Ishikawa (cell line): ENCODE measurements at regions not wholly inside any gene's neighbourhood (a gene's known extent, or its start where the extent isn't known, plus 50 kb on each side); places are given as distances from the start of the nearest gene placed in this dataset.

Source experiments
- CEBPB ChIP-seq: IDR thresholded peaks from 2 replicates; pipeline ENCODE4 v1.6.1; 2012
- CREB1 ChIP-seq: IDR thresholded peaks from 2 replicates; pipeline ENCODE4 v1.6.1; 2012; ENCODE audit warnings: low read depth
- EGR1 ChIP-seq: IDR thresholded peaks from 2 replicates; pipeline ENCODE4 v1.6.1; 2012
- EP300 ChIP-seq: IDR thresholded peaks from 2 replicates; pipeline ENCODE4 v1.6.1; 2012; ENCODE audit warnings: borderline replicate concordance
- FOXM1 ChIP-seq: IDR thresholded peaks from 2 replicates; pipeline ENCODE4 v1.6.1; 2012; ENCODE audit warnings: low read depth, borderline replicate concordance
- NFIC ChIP-seq: IDR thresholded peaks from 2 replicates; pipeline ENCODE4 v1.6.1; 2012
- RAD21 ChIP-seq: IDR thresholded peaks from 2 replicates; pipeline ENCODE4 v1.6.1; 2012; ENCODE audit warnings: low read depth
- TAF1 ChIP-seq: IDR thresholded peaks from 2 replicates; pipeline ENCODE4 v1.6.1; 2012; ENCODE audit warnings: low read depth, mild to moderate bottlenecking
- TCF12 ChIP-seq: IDR thresholded peaks from 2 replicates; pipeline ENCODE4 v1.6.1; 2012; ENCODE audit warnings: low read depth
- TEAD4 ChIP-seq: IDR thresholded peaks from 2 replicates; pipeline ENCODE4 v1.6.1; 2012
- USF1 ChIP-seq: IDR thresholded peaks from 2 replicates; pipeline ENCODE4 v1.6.1; 2012
- YY1 ChIP-seq: IDR thresholded peaks from 2 replicates; pipeline ENCODE4 v1.6.1; 2012; ENCODE audit warnings: low read depth
- ZBTB7A ChIP-seq: IDR thresholded peaks from 2 replicates; pipeline ENCODE4 v1.6.1; 2012; ENCODE audit warnings: low read depth
- TF ChIP-seq, protein P1 (sequence below): IDR thresholded peaks from 2 replicates; pipeline ENCODE4 v1.6.1; 2012
- TF ChIP-seq, protein P2 (sequence below): IDR thresholded peaks from 2 replicates; pipeline ENCODE4 v1.6.1; 2012; ENCODE audit warnings: low read depth, mild to moderate bottlenecking

DNA sequence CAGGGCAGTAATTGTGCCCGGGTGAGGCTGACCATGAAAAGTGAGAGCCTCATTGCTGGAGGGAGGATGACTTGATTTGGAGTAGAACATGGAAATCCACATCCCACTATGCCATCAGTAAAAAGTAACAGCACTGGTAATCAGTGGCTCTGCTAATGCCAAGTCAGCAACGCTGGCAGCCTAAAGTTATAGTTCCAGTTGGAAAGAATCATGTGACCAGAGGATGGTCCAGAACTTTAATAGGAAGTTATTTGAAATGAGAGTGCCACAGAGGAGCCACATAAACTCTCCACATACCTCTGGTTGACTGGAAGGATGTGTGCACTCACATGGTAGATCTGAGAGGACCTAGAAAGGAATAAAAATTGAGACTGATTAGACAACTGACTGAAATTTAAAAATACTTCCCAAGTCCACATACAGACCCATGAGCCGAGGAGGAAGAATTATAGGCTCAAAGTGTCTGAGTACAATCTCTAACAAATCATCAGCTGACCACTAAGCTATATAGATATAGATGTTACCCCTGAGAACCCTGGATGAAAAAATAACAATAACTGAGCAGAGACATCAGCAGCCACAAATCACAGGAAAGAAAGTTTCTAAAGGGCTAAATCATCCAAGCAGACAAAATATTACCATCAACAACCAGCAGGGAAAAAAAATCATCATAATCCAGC lies 346.8 kb downstream of the STK39 start:
- TF ChIP-seq EP300 (no peak), CEBPB (no peak), TCF12 (no peak)

DNA sequence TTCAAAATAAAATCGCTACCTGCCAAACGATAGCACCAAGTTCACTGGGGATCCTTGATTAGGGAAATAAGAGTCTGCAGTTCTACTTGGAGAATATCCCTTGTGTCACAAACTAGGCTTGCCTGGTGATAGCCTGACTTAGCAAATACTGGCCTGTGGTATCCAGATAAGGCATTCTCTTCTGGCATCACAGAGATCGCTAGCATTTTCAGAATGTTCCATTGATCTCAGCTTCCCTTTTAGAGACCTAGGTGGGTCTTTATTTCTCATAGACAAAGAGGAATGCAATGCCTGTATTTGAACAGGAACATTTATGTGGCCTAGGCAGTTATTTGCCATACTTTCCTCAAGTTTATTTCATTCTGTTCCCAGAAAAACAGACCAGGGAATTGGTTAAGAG lies 349.1 kb downstream of the STK39 start:
- TF ChIP-seq CREB1 = no peak
- TF ChIP-seq TCF12 = no peak
- TF ChIP-seq NFIC = no peak
- TF ChIP-seq YY1 = no peak
- TF ChIP-seq RAD21 = no peak
- TF ChIP-seq EGR1 = no peak
- no peak for TF ChIP-seq USF1
- TF ChIP-seq, protein P1, sequence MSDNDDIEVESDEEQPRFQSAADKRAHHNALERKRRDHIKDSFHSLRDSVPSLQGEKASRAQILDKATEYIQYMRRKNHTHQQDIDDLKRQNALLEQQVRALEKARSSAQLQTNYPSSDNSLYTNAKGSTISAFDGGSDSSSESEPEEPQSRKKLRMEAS = no peak
- TF ChIP-seq, protein P2, sequence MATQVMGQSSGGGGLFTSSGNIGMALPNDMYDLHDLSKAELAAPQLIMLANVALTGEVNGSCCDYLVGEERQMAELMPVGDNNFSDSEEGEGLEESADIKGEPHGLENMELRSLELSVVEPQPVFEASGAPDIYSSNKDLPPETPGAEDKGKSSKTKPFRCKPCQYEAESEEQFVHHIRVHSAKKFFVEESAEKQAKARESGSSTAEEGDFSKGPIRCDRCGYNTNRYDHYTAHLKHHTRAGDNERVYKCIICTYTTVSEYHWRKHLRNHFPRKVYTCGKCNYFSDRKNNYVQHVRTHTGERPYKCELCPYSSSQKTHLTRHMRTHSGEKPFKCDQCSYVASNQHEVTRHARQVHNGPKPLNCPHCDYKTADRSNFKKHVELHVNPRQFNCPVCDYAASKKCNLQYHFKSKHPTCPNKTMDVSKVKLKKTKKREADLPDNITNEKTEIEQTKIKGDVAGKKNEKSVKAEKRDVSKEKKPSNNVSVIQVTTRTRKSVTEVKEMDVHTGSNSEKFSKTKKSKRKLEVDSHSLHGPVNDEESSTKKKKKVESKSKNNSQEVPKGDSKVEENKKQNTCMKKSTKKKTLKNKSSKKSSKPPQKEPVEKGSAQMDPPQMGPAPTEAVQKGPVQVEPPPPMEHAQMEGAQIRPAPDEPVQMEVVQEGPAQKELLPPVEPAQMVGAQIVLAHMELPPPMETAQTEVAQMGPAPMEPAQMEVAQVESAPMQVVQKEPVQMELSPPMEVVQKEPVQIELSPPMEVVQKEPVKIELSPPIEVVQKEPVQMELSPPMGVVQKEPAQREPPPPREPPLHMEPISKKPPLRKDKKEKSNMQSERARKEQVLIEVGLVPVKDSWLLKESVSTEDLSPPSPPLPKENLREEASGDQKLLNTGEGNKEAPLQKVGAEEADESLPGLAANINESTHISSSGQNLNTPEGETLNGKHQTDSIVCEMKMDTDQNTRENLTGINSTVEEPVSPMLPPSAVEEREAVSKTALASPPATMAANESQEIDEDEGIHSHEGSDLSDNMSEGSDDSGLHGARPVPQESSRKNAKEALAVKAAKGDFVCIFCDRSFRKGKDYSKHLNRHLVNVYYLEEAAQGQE = no peak

- TF ChIP-seq, protein P1 = no peak
- TF ChIP-seq, protein P2 = no peak
- TF ChIP-seq EGR1 = no peak
- no peak for TF ChIP-seq TEAD4
- TF ChIP-seq FOXM1 = no peak
- no peak for TF ChIP-seq CEBPB
- TF ChIP-seq YY1 = no peak
- no peak for TF ChIP-seq USF1
- TF ChIP-seq ZBTB7A = no peak
Measured at GRCh38 chr2:167891841-167892240, 355.6 kb downstream of the STK39 start.

GRCh38 chr2:167890739-167891138 lies 356.7 kb downstream of the STK39 start:
- TF ChIP-seq EP300 (no peak), CREB1 (no peak), TAF1 (no peak), NFIC (no peak), TEAD4 (no peak), EGR1 (no peak), FOXM1 (no peak), ZBTB7A (no peak), RAD21 (no peak), TCF12 (no peak)
- TF ChIP-seq, protein P1 = no peak
- TF ChIP-seq, protein P2 = no peak

GRCh38 chr2:167880415-167880814 lies 367.0 kb downstream of the STK39 start:
- no peak for TF ChIP-seq CEBPB
- TF ChIP-seq USF1 = no peak
